GM18502 (cell line): ENCODE measurements at regions not wholly inside any gene's neighbourhood (a gene's known extent, or its start where the extent isn't known, plus 50 kb on each side); places are given as distances from the start of the nearest gene placed in this dataset.

Experiments used
- ATAC-seq: cut with Tn5 transposase; IDR thresholded peaks from one replicate; pipeline ENCODE4 v1.9.1; 2021; ENCODE audit warnings: mild to moderate bottlenecking; ENCODE audit not compliant: unreplicated experiment, poor library complexity

GRCh38 chr16:86322283-86322682 is 188.0 kb upstream of the FOXF1 start:
- no peak for ATAC-seq

GRCh38 chr16:86322806-86323205 is 187.5 kb upstream of the FOXF1 start:
- no peak for ATAC-seq

- ATAC-seq: no peak
These were observed 186.0 kb upstream of the FOXF1 start for GRCh38 chr16:86324320-86324719.

- no peak for ATAC-seq
These were observed 185.0 kb upstream of the FOXF1 start for GRCh38 chr16:86325360-86325759.

- no peak for ATAC-seq
These were observed 184.4 kb upstream of the FOXF1 start for GRCh38 chr16:86325895-86326294.

GRCh38 chr16:86327321-86327720 is 183.0 kb upstream of the FOXF1 start:
- ATAC-seq: no peak

GRCh38 chr16:86330906-86331305 is 179.4 kb upstream of the FOXF1 start:
- no peak for ATAC-seq

- no peak for ATAC-seq
These were observed 176.2 kb upstream of the FOXF1 start for GRCh38 chr16:86334079-86334635.

GRCh38 chr16:86335266-86336172 is 174.8 kb upstream of the FOXF1 start:
- ATAC-seq: no peak

GRCh38 chr16:86337138-86337537 is 173.2 kb upstream of the FOXF1 start:
- ATAC-seq: no peak

- no peak for ATAC-seq
These were observed 172.5 kb upstream of the FOXF1 start for GRCh38 chr16:86337581-86338402.

- ATAC-seq: no peak
These were observed 171.8 kb upstream of the FOXF1 start for GRCh38 chr16:86338403-86339115.

GRCh38 chr16:86342161-86342834 is 168.0 kb upstream of the FOXF1 start:
- no peak for ATAC-seq

GRCh38 chr16:86343027-86343795 is 167.1 kb upstream of the FOXF1 start:
- ATAC-seq: no peak

- no peak for ATAC-seq
These were observed 166.3 kb upstream of the FOXF1 start for GRCh38 chr16:86343796-86344585.

GRCh38 chr16:86344586-86344871 is 165.8 kb upstream of the FOXF1 start:
- ATAC-seq: no peak

GRCh38 chr16:86344881-86345280 is 165.4 kb upstream of the FOXF1 start:
- no peak for ATAC-seq

- ATAC-seq: no peak
These were observed 164.8 kb upstream of the FOXF1 start for GRCh38 chr16:86345516-86345915.

- ATAC-seq: no peak
These were observed 164.3 kb upstream of the FOXF1 start for GRCh38 chr16:86346034-86346433.
